GM12878 (cell line): ENCODE measurements at regions not wholly inside any gene's neighbourhood (a gene's known extent, or its start where the extent isn't known, plus 50 kb on each side); places are given as distances from the start of the nearest gene placed in this dataset.
"Not testable (repeated sequence)": the region's sequence is repeated elsewhere in the genome, so short reads cannot be mapped to it uniquely, and the experiment has no call there.

Experiments
- IKZF2 ChIP-seq, 2 experiments: fragments of 450-650 bp; IDR thresholded peaks; 2 replicates each; pipeline ENCODE4 v1.6.1; 2017; ENCODE audit warnings: mild to moderate bottlenecking in 2 of 2, moderate library complexity in 2 of 2
- RAD21 ChIP-seq: IDR thresholded peaks from 2 replicates; pipeline ENCODE4 v1.6.1; 2011; ENCODE audit warnings: mild to moderate bottlenecking, low read depth, low read length, moderate library complexity; ENCODE audit not compliant: insufficient read depth
- SMARCA5 ChIP-seq: fragments of 450-650 bp; IDR thresholded peaks from 2 replicates; pipeline ENCODE4 v1.6.1; 2017; ENCODE audit warnings: mild to moderate bottlenecking
- TF ChIP-seq, protein P1 (sequence below), 3 experiments: IDR thresholded peaks in 2 of 3; conservative IDR thresholded peaks in 1 of 3; 2 replicates each; pipeline ENCODE4 v1.5.1; 2011; ENCODE audit warnings: low read depth in 3 of 3, low read length in 3 of 3, mild to moderate bottlenecking in 3 of 3, control low read depth in 2 of 3, moderate library complexity in 2 of 3, inconsistent platforms in 1 of 3, mixed read lengths in 1 of 3; ENCODE audit not compliant: control insufficient read depth in 2 of 3, insufficient read depth in 1 of 3; ENCODE audit errors: extremely low read depth in 1 of 3
- TF ChIP-seq, protein P2 (sequence below): IDR thresholded peaks from 2 replicates; pipeline ENCODE4 v1.6.1; 2011; ENCODE audit warnings: low read depth, low read length, improper control_type of control experiment, borderline replicate concordance
- TF ChIP-seq, protein P3 (sequence below): IDR thresholded peaks from 2 replicates; pipeline ENCODE4 v1.6.1; 2011; ENCODE audit warnings: mild to moderate bottlenecking, low read depth, low read length, moderate library complexity; ENCODE audit not compliant: insufficient replicate concordance

DNA sequence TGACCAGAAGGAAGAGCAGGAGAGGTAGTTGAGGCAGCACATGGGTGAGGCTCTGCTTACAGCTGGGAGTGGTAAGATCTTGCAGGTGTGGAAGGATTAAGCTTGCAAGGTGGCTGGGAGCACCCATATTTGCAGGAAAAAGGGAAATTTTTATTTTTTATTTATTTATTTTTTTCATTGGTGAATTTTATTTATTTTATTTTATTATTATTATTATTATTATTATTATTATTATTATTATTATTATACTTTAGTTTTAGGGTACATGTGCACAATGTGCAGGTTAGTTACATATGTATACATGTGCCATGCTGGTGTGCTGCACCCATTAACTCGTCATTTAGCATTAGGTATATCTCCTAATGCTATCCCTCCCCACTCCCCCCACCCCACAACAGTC lies 297.4 kb upstream of the BOD1L1 start:
- TF ChIP-seq, protein P1, sequence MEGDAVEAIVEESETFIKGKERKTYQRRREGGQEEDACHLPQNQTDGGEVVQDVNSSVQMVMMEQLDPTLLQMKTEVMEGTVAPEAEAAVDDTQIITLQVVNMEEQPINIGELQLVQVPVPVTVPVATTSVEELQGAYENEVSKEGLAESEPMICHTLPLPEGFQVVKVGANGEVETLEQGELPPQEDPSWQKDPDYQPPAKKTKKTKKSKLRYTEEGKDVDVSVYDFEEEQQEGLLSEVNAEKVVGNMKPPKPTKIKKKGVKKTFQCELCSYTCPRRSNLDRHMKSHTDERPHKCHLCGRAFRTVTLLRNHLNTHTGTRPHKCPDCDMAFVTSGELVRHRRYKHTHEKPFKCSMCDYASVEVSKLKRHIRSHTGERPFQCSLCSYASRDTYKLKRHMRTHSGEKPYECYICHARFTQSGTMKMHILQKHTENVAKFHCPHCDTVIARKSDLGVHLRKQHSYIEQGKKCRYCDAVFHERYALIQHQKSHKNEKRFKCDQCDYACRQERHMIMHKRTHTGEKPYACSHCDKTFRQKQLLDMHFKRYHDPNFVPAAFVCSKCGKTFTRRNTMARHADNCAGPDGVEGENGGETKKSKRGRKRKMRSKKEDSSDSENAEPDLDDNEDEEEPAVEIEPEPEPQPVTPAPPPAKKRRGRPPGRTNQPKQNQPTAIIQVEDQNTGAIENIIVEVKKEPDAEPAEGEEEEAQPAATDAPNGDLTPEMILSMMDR (IDR thresholded peaks at IDR 0.05 in 2 of 3, conservative IDR thresholded peaks at IDR 0.05 in 1 of 3; ENCODE audit: control insufficient read depth in 2 of 3, extremely low read depth in 1 of 3, insufficient read depth in 1 of 3, low read depth in 3 of 3, low read length in 3 of 3) = not testable (repeated sequence)
- not testable (repeated sequence) for TF ChIP-seq RAD21; SMARCA5; IKZF2 (IDR thresholded peaks at IDR 0.05)
- TF ChIP-seq, protein P2, sequence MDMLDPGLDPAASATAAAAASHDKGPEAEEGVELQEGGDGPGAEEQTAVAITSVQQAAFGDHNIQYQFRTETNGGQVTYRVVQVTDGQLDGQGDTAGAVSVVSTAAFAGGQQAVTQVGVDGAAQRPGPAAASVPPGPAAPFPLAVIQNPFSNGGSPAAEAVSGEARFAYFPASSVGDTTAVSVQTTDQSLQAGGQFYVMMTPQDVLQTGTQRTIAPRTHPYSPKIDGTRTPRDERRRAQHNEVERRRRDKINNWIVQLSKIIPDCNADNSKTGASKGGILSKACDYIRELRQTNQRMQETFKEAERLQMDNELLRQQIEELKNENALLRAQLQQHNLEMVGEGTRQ = not testable (repeated sequence)
- TF ChIP-seq, protein P3, sequence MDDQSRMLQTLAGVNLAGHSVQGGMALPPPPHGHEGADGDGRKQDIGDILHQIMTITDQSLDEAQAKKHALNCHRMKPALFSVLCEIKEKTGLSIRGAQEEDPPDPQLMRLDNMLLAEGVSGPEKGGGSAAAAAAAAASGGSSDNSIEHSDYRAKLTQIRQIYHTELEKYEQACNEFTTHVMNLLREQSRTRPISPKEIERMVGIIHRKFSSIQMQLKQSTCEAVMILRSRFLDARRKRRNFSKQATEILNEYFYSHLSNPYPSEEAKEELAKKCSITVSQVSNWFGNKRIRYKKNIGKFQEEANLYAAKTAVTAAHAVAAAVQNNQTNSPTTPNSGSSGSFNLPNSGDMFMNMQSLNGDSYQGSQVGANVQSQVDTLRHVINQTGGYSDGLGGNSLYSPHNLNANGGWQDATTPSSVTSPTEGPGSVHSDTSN = not testable (repeated sequence)
